ENCODE measurements at regions not wholly inside any gene's neighbourhood (a gene's known extent, or its start where the extent isn't known, plus 50 kb on each side); places are given as distances from the start of the nearest gene placed in this dataset.

DNA sequence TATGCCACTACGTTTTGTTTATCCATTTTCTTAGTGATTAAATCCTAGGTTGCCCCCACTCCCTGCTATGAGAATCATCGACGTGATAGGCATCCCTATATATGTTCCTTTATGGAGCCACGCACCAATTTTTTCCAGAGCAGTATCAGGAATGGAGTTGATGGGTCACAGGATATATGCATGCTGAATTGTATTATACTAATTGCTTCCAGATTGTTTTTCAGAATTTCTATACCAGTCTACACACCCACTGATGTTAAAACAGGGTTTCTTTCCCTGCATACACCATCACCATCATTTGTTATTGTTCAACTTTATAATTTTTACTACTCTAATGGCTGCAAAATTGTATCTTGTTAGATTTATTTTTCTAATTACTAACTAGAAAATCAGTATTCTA, 100.1 kb upstream of the MRPS22 start:
- TF ChIP-seq, protein P1, sequence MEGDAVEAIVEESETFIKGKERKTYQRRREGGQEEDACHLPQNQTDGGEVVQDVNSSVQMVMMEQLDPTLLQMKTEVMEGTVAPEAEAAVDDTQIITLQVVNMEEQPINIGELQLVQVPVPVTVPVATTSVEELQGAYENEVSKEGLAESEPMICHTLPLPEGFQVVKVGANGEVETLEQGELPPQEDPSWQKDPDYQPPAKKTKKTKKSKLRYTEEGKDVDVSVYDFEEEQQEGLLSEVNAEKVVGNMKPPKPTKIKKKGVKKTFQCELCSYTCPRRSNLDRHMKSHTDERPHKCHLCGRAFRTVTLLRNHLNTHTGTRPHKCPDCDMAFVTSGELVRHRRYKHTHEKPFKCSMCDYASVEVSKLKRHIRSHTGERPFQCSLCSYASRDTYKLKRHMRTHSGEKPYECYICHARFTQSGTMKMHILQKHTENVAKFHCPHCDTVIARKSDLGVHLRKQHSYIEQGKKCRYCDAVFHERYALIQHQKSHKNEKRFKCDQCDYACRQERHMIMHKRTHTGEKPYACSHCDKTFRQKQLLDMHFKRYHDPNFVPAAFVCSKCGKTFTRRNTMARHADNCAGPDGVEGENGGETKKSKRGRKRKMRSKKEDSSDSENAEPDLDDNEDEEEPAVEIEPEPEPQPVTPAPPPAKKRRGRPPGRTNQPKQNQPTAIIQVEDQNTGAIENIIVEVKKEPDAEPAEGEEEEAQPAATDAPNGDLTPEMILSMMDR (IDR thresholded peaks at IDR 0.05) = no peak
- no peak for TF ChIP-seq POLR2A (IDR thresholded peaks at IDR 0.05)
